ENCODE measurements at regions not wholly inside any gene's neighbourhood (a gene's known extent, or its start where the extent isn't known, plus 50 kb on each side); places are given as distances from the start of the nearest gene placed in this dataset.

GRCh38 chr2:19772981-19773380 lies 128.8 kb downstream of the TTC32 start:
- TF ChIP-seq, protein P1, sequence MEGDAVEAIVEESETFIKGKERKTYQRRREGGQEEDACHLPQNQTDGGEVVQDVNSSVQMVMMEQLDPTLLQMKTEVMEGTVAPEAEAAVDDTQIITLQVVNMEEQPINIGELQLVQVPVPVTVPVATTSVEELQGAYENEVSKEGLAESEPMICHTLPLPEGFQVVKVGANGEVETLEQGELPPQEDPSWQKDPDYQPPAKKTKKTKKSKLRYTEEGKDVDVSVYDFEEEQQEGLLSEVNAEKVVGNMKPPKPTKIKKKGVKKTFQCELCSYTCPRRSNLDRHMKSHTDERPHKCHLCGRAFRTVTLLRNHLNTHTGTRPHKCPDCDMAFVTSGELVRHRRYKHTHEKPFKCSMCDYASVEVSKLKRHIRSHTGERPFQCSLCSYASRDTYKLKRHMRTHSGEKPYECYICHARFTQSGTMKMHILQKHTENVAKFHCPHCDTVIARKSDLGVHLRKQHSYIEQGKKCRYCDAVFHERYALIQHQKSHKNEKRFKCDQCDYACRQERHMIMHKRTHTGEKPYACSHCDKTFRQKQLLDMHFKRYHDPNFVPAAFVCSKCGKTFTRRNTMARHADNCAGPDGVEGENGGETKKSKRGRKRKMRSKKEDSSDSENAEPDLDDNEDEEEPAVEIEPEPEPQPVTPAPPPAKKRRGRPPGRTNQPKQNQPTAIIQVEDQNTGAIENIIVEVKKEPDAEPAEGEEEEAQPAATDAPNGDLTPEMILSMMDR (IDR thresholded peaks at IDR 0.05), result no peak
- no peak for TF ChIP-seq POLR2A (IDR thresholded peaks at IDR 0.05)

Data from esophagus squamous epithelium (tissue), 4 donors.